ENCODE measurements at regions not wholly inside any gene's neighbourhood (a gene's known extent, or its start where the extent isn't known, plus 50 kb on each side); places are given as distances from the start of the nearest gene placed in this dataset.
"Not testable (repeated sequence)": the region's sequence is repeated elsewhere in the genome, so short reads cannot be mapped to it uniquely, and the experiment has no call there.

GRCh38 chr7:19953411-19953810, 180.0 kb upstream of the TMEM196 start:
- DNase-seq = not testable (repeated sequence)

DNA sequence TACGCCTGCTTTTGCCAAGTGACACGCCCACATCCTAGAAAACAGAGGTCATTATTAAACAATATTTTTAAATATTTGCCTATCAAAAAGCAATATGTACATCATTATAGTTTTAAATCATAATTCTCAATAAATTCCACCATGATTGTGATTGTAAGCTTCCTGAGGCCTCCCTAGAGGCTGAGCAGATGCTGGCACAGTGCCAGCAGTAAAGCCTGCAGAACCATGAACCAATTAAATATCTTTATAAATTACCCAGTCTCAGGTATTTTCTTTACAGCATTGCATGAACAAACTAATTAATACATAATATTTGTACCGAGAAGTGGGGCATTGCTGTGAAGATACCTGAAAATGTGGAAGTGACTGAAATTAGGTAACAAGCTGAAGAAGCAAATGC, 174.7 kb upstream of the TMEM196 start:
- no peak for DNase-seq

DNA sequence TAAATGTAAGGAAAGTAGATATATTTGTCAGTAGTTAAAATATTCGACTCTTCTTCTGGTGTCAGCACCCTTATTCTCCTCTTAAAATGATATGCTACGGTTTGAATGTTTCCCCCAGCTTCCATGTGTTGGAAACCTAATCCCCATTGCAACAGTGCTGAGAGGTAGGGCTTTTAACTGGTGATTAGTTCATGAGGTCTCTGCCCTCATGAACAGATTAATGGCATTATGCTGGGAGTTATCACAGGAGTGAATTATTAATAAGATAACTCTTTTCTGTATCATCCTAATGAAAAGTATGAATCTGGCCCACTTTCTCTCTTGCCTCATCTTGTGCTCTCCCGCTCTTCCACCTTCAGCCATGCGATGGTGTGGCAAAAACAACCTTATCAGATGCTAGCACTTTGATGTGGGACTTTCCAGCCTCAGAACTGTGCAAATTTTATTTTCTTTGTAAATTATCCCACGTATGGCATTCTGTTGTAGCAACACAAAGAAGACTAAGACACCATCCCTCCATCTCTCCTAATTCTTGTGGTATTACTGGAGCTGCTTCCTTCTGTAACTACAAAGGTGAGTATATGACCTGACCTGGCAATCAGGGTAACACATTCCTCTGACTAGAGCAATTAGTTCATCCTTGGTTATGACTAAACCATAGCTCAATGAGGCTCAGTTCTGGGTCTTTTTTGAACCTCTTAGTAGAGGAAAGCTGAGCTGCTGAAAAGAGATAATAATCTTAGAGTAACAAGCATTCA, 171.1 kb upstream of the TMEM196 start:
- no peak for DNase-seq

DNA sequence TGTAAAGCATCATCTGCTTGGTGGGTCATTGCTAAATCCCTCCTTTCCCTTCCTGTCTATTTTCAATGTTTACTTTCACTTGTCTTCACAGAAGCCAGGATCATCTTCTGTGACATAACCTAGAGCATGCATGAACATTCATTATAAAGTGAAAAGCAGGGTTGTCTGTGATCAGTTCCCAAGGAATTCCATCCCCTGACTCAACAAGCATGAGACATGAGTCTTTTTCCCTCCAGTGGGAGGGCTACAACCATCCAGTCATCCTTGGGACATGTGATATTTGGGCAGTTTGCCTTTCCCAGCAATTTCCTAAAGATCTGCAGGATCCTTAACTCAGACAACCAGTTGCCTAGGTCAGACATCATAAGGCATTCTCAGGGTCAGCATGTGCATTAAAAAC, 166.3 kb upstream of the TMEM196 start:
- DNase-seq = no peak

GRCh38 chr7:19932549-19933249, 159.3 kb upstream of the TMEM196 start:
- DNase-seq = no peak

DNA sequence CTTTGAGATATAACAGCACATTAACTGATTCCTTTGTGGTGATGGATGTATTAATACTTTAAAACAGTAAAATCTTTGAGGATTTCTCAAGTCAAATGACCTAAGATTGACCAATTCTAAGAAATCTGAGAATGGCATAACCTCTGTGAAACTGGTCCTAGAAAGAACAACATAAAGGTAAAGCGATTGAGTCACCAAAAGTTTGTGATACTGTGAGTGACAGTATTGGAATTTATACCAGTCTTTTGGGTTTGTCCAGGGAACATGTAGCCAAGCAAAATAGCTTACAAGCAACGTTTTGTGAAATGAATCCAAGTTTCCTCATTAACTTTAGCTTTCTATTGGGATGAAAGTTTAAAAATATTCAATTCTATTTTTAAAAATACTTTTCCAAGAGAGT, 157.4 kb upstream of the TMEM196 start:
- no peak for DNase-seq

DNA sequence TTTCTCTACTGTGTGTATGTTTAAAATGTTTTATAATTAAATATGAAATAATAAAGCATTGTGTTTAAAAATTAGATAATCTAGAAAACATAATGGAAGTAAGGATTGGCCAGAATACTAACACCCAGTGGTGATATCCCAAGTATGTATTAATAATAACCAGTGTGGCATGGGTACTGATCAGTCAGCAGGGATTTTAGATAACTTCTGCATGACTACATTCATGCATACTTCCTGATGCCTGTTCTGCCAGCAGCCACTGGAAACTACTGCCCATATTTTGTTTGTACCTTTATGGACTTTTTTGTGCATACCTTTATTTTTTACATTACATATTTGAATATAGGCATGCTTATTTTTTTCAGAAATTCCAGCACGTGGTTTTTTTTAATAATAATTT, 156.6 kb upstream of the TMEM196 start:
- DNase-seq = no peak

DNA sequence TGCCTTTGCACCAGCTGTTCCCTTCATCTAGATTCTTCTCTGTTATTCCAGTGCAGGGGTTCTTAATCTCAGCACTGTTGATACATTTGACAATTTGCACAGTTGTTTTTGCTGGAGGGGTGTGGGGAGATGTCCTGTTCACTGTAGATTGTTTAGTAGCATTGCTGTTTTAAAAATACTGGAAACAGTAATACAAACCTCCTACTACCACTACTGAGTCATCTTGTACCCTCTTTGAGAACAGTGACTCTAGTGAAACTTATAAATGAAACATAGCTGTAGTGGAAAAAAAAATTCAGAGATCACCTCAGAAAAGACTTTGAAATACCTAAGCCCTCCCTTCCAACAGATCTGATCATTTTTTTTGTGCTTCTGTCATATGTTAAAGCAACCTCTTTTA, 154.8 kb upstream of the TMEM196 start:
- DNase-seq = no peak

DNA sequence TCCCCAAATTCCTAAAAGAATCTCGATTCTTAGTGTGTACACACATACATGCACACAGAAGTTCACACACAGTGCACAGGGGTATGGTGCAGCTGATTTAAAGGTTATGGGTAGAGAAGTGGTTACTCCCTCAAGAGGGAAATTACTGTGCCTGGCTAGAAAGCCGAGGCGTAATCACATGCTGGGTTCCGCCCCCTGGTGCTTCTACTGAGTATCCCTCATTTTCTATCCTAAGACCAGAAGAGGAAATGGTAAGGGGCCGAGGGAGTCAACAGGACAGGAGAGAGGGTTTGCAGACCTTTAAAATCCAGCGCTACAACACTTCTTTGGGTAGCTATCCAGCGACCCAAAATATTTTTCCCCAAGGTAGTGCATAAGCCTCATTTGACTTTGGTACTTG, 147.3 kb upstream of the TMEM196 start:
- no peak for DNase-seq

DNA sequence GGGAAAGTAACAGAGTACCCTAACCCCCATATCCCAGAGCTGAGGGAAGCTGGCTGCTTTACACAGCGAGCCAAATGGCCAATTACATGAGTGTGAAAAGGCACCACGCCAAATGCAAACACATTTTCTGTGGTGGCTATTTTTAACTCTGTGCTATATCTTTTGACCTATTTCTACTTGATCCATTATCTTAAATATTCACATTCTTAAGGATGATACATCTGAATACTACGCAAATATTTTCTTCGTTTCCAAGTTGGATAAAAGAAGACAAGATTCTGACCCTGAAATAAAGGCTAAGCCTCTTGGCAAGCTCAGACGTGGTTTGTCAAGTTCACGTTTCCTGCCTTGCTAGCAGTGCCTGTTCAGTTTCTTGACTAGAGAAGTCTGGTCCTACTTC, 146.7 kb upstream of the TMEM196 start:
- DNase-seq = no peak

DNA sequence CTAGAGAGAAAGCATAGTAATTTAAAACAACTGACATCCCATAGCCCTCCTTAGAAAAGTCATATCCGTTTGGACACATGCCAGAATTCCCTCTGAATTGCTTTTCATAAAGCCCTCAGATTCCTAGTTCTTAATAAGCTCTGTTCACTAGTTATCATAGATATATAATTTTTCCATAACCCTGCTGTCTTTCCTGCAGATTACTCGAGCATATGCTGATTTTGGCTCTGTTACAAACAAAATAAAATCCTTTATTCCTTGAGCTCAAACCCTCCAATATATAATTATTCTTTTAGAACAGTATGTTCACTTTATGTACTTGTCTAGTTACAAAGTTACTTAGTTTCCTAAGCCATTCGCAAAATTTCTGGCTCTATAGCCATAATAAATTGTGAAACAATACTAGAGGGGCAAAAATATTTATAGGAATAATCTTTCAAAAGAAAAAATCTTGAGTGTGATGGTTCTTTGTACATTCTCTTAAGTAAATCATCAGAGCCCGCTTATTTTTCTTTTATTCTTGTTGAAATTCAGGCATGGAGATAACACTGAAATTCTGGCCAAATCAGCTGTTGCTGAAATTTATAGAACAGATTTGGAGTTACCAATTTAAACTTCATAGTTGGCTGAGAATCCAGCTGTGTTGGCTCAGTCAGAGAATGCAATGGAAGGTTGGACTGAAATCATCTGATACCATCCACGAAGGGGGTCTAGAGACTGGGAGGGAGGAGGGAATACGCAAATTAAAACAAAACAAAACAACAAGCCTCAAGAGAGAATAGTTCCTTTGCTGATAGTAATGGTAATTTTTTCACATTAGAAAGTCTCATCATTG, 146.1 kb upstream of the TMEM196 start:
- DNase-seq = no peak

GRCh38 chr7:19916046-19916445, 142.6 kb upstream of the TMEM196 start:
- no peak for DNase-seq

DNA sequence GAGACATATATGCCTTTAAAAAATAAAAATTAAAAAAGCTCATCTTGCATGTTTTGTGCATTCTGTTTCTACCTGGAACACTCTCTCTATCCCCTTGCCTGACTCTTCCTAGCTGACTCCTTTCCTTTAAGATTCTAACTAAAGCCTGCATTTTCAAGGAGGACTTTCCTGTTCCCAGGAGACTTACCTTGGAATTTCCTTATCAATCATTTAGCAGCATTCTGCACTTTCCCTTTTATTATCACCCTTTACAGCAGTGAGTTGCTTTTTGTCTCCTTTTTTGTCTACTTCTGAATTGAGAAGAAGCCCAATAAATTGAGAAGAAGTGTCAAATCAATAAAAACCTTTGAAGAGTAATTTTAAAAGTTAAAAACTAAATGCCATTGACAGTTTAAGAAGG, 142.2 kb upstream of the TMEM196 start:
- no peak for DNase-seq

DNA sequence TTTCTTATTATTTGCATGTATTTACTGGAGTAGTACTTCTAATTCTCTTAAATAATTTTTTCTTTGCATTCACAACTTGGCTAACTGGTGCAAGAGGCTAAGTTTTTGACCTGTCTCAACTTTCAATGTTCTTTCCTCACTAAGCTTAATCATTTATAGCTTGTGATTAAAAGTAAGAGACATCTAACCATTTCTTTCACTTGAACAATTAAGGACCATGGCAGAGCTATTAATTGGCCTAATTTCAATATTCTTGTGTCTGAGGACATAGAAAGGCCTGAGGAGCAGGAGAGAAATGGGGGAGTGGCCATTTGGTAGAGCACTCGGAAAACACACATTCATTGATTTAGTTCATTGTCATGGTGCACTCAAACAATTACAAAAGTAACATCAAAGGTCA, 141.4 kb upstream of the TMEM196 start:
- no peak for DNase-seq

- no peak for DNase-seq
Observed at GRCh38 chr7:19900118-19900517, 126.7 kb upstream of the TMEM196 start.

DNA sequence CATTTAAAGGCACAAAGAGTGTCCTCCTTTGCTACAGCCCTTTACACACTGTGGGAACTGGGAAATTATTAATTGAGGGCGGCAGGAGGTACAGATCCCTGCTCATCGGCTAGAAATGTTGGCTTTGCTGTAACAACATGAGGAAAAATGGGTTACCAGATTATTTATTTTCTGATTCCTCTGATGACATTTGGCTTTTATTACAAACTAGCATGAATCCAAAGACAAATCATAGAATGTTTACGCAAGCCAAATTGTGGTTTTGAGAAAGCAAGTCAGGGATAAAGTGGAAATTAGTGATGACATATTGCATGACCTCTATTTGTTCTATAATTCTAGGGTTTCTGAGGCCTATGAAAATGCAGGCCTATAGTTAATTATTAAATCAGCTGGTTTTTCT, 126.1 kb upstream of the TMEM196 start:
- no peak for DNase-seq

GRCh38 chr7:19882893-19883292, 109.5 kb upstream of the TMEM196 start:
- DNase-seq = not testable (repeated sequence)

DNA sequence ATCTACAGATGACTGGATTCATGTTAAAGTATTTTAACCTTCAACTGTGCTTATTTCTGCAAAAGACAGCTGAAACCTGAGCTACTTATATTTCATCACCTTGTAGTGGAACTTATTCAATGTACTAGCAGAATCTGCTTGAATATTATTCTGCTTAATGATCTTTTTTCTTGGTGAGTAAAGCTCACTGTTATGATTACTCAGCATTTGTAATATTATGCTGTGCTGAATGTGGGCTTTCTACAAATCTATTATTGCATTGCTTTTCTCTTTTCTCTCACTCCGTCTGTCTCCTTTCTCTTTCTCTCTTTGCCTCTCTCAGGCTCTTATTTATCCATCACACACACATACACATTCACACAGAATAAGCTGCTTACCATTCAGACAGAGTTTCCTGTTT, 98.7 kb upstream of the TMEM196 start:
- DNase-seq = no peak

DNA sequence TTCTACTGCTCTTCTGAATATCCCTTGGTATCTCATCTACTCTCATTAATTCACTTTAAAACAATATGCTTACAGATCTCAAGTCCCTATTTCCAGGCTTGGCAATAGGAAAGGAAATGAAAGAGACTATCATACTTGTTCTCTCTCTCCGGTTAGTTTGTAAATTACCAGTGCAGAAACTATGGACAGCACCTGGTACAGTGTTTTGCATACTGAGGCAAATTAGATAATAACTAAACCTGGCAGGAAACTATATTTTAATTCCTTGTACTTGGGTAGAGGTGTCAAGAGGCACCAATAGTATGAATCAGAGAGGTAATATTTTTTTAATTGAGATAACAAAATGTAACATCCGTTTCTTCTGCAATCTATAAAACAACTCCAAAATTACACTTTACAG, 97.7 kb upstream of the TMEM196 start:
- DNase-seq = no peak

- DNase-seq = no peak
Observed at GRCh38 chr7:19869979-19870378, 96.6 kb upstream of the TMEM196 start.

- no peak for DNase-seq
Observed at GRCh38 chr7:19853261-19853832, 79.9 kb upstream of the TMEM196 start.

GRCh38 chr7:19852192-19852591, 78.8 kb upstream of the TMEM196 start:
- DNase-seq = no peak

GRCh38 chr7:19851504-19851903, 78.1 kb upstream of the TMEM196 start:
- no peak for DNase-seq

GRCh38 chr7:19834566-19834965, 61.1 kb upstream of the TMEM196 start:
- no peak for DNase-seq
